Adrenal gland (tissue), 9 donors: ENCODE measurements at regions not wholly inside any gene's neighbourhood (a gene's known extent, or its start where the extent isn't known, plus 50 kb on each side); places are given as distances from the start of the nearest gene placed in this dataset.

Experiments used
- DNase-seq, 7 donors: peaks; one replicate each; pipeline ENCODE4 v3.0.0-alpha.2; 2019 to 2020
- H3K27ac ChIP-seq, 5 donors: fragments of 200-600 bp; sonication (generic) in 4 of 5; 1 replicate in 3 of 5; 2 replicates in 2 of 5; pipeline versions ENCODE4 v1.5.1 to v1.8.0; 2016 to 2020; ENCODE audit warnings: mild to moderate bottlenecking in 1 of 5
- H3K27me3 ChIP-seq: fragments of 200-600 bp; 2 replicates; pipeline ENCODE4 v1.8.0; 2021
- H3K36me3 ChIP-seq, 2 donors: fragments of 200-600 bp; replicated peaks in 1 of 2; 1 replicate in 1 of 2; 2 replicates in 1 of 2; pipeline versions ENCODE4 v1.5.1 to v1.8.0; 2018 to 2022
- H3K4me1 ChIP-seq, 2 donors: fragments of 200-600 bp; replicated peaks in 1 of 2; 1 replicate in 1 of 2; 2 replicates in 1 of 2; pipeline versions ENCODE4 v1.5.1 to v1.8.0; 2018 to 2021
- H3K4me3 ChIP-seq, 4 donors: fragments of 200-600 bp; sonication (generic) in 3 of 4; one replicate each; pipeline ENCODE4 v1.5.1; 2016 to 2018
- H3K9me3 ChIP-seq, 3 donors: fragments of 200-600 bp; sonication (generic) in 1 of 3; replicated peaks in 1 of 3; 1 replicate in 2 of 3; 2 replicates in 1 of 3; pipeline versions ENCODE4 v1.5.1 to v1.8.0; 2016 to 2021
- CTCF ChIP-seq, 6 experiments: fragments of 450-650 bp in 4 of 6; fragments of 200-600 bp in 2 of 6; sonication (generic) in 1 of 6; IDR thresholded peaks; 1 replicate in 5 of 6; 2 replicates in 1 of 6; pipeline versions ENCODE4 v1.5.1 to v1.8.0; 2016 to 2021; ENCODE audit warnings: antibody characterized with exemption in 6 of 6, mild to moderate bottlenecking in 2 of 6, moderate library complexity in 1 of 6
- POLR2A ChIP-seq, 2 donors: fragments of 450-650 bp; IDR thresholded peaks; one replicate each; pipeline ENCODE4 v1.6.1; 2017; ENCODE audit warnings: antibody characterized with exemption in 2 of 2, mild to moderate bottlenecking in 2 of 2, moderate library complexity in 1 of 2
- WGBS, 4 donors: extraction: QIAGEN DNeasy Blood & Tissue Kit in 2 of 4; methylation state at CpG; one replicate each; pipeline versions ENCODE4 v1.1.5 to v1.1.7; 2013 to 2017; 5-methylcytosine and 5-hydroxymethylcytosine counted together
- intact Hi-C, 2 donors: fragments of 100-400 bp; cut with DNase I; formaldehyde crosslinking; loops; one replicate each; pipeline versions ENCODE4 v1.14.1 to v1.15.0; 2022 to 2023
- donor health status: healthy with polysubstance abuse.
- donor health status: Bipolar disorder and iron deficiency.
- donor health status: DM: yes; HTN: yes; CAD: no.
- donor health status: DM: no; HTN: no; CAD: no.
- donor health status: DM: no; HTN: no; CAD: no.

- DNase-seq, result no peak
- Histone ChIP-seq H3K4me3 (no peak overlapping the region), H3K27ac (no peak overlapping the region), H3K4me1 (no peaks in the 10 kb centered on the region), H3K9me3 (no peaks in the 10 kb centered on the region), H3K27me3 (no peaks in the 10 kb centered on the region), H3K36me3 (no peaks in the 10 kb centered on the region)
- TF ChIP-seq POLR2A (IDR thresholded peaks at IDR 0.05) (no peak), CTCF (IDR thresholded peaks at IDR 0.05) (no peak)
- 44 to 53% (median 50%) methylated on average over 8 to 12 of the region's 12 CpGs for WGBS, 4 donors
- intact Hi-C loops, result no loop called here
Observed at GRCh38 chr10:2284071-2284470, 546.7 kb upstream of the ADARB2 start.

GRCh38 chr10:2282202-2282601, 544.9 kb upstream of the ADARB2 start:
- intact Hi-C loops, result no loop called here
- Histone ChIP-seq H3K4me3 (no peak overlapping the region), H3K4me1 (no peaks in the 10 kb centered on the region), H3K36me3 (no peaks in the 10 kb centered on the region), H3K27me3 (no peaks in the 10 kb centered on the region), H3K9me3 (no peaks in the 10 kb centered on the region), H3K27ac (no peak overlapping the region)
- TF ChIP-seq POLR2A (IDR thresholded peaks at IDR 0.05) (no peak), CTCF (IDR thresholded peaks at IDR 0.05) (no peak)
- DNase-seq, result no peak
- WGBS, 4 donors, result 51 to 55% (median 52%) methylated on average over 7 of the region's 7 CpGs

- no peaks in the 10 kb centered on the region for H3K9me3 ChIP-seq
- TF ChIP-seq POLR2A (IDR thresholded peaks at IDR 0.05) (no peak), CTCF (IDR thresholded peaks at IDR 0.05) (no peak)
- no peaks in the 10 kb centered on the region for H3K27me3 ChIP-seq
- H3K27ac ChIP-seq, result no peak overlapping the region
- intact Hi-C loops, result no loop called here
- no peak for DNase-seq
- 72 to 84% (median 80%) methylated on average over 5 of the region's 5 CpGs for WGBS, 4 donors
- no peaks in the 10 kb centered on the region for H3K4me1 ChIP-seq
- H3K4me3 ChIP-seq, result no peak overlapping the region
- no peaks in the 10 kb centered on the region for H3K36me3 ChIP-seq
Observed at GRCh38 chr10:2280713-2281300, 543.5 kb upstream of the ADARB2 start.

GRCh38 chr10:2279711-2280110, 542.4 kb upstream of the ADARB2 start:
- H3K4me3 ChIP-seq, result no peak overlapping the region
- no peaks in the 10 kb centered on the region for H3K9me3 ChIP-seq
- H3K4me1 ChIP-seq, result no peaks in the 10 kb centered on the region
- DNase-seq, result no peak
- no peaks in the 10 kb centered on the region for H3K27me3 ChIP-seq
- H3K27ac ChIP-seq, result no peak overlapping the region
- H3K36me3 ChIP-seq, result no peaks in the 10 kb centered on the region
- TF ChIP-seq CTCF (IDR thresholded peaks at IDR 0.05) (no peak), POLR2A (IDR thresholded peaks at IDR 0.05) (no peak)
- 56 to 71% (median 60%) methylated on average over 3 to 4 of the region's 4 CpGs for WGBS, 4 donors
- intact Hi-C loops, result no loop called here
